Panc1 (cell line): ENCODE measurements at regions not wholly inside any gene's neighbourhood (a gene's known extent, or its start where the extent isn't known, plus 50 kb on each side); places are given as distances from the start of the nearest gene placed in this dataset.

Experiments used
- ATAC-seq: fragments of 200-7000 bp; cut with Tn5 transposase; 2 replicates; pipeline ENCODE4 v1.9.1; 2020; ENCODE audit warnings: mild to moderate bottlenecking, moderate library complexity
- BruUV-seq: library from RNA; stranded (reverse); fragments of 400-500 nt; replicated peaks from 2 replicates; lab custom pipeline; 2021; lab: Mats Ljungman, UMichigan
- CTCF ChIA-PET: fragments of 300-600 bp; sonication (Branson Sonifier 250); formaldehyde crosslinking; loops from one replicate; lab custom pipeline; 2022; ENCODE audit warnings: antibody characterized with exemption; lab: Charles Lee
- POLR2A ChIA-PET: fragments of 300-600 bp; sonication (Branson Sonifier 250); formaldehyde crosslinking; loops from one replicate; lab custom pipeline; 2022; ENCODE audit warnings: antibody characterized with exemption; lab: Charles Lee
- DNase-seq: peaks from one replicate; pipeline ENCODE4 v3.0.0-alpha.2; 2010; ENCODE audit warnings: low read depth, low spot score
- H3K27ac ChIP-seq: 2 replicates; pipeline ENCODE4 v1.5.1; 2011; ENCODE audit warnings: mild to moderate bottlenecking, low read length, inconsistent platforms
- H3K27me3 ChIP-seq: fragments of 200-500 bp; sonication (Bioruptor generic); 2 replicates; pipeline ENCODE4 v1.6.0; 2014; ENCODE audit warnings: low read length, inconsistent platforms; ENCODE audit not compliant: control insufficient read depth, insufficient read depth
- H3K36me3 ChIP-seq: fragments of 200-500 bp; sonication (Bioruptor generic); 2 replicates; pipeline ENCODE4 v1.5.1; 2014; ENCODE audit warnings: inconsistent platforms, mild to moderate bottlenecking, low read length, moderate library complexity; ENCODE audit not compliant: control insufficient read depth, insufficient read depth
- H3K4me1 ChIP-seq: 2 replicates; pipeline ENCODE4 v1.5.1; 2011; ENCODE audit warnings: inconsistent platforms, mild to moderate bottlenecking, low read length, moderate library complexity; ENCODE audit not compliant: control insufficient read depth, insufficient read depth
- H3K4me3 ChIP-seq, 2 experiments: 2 replicates each; pipeline ENCODE4 v1.5.1; 2011 to 2012; ENCODE audit warnings: low read depth in 2 of 2, low read length in 2 of 2, mild to moderate bottlenecking in 2 of 2, inconsistent platforms in 1 of 2, moderate library complexity in 1 of 2
- H3K9me3 ChIP-seq: fragments of 200-500 bp; sonication (Bioruptor generic); 2 replicates; pipeline ENCODE4 v1.5.1; 2014; ENCODE audit warnings: low read depth, mild to moderate bottlenecking, inconsistent platforms, low read length, moderate library complexity; ENCODE audit not compliant: control insufficient read depth, insufficient read depth
- POLR2AphosphoS5 ChIP-seq: IDR thresholded peaks from 2 replicates; pipeline ENCODE4 v1.6.1; 2012; ENCODE audit warnings: mild to moderate bottlenecking, low read depth, low read length, moderate library complexity
- REST ChIP-seq, 2 experiments: IDR thresholded peaks; 2 replicates each; pipeline ENCODE4 v1.6.1; 2011 to 2012; ENCODE audit warnings: low read depth in 2 of 2, control low read depth in 1 of 2, low read length in 1 of 2, mild to moderate bottlenecking in 1 of 2, moderate library complexity in 1 of 2; ENCODE audit not compliant: insufficient read depth in 1 of 2
- SIN3A ChIP-seq: IDR thresholded peaks from 2 replicates; pipeline ENCODE4 v1.6.1; 2012; ENCODE audit warnings: low read depth, mild to moderate bottlenecking, low read length, moderate library complexity, borderline replicate concordance; ENCODE audit not compliant: insufficient read depth
- TCF7L2 ChIP-seq: IDR thresholded peaks from 2 replicates; pipeline ENCODE4 v1.6.1; 2011; ENCODE audit warnings: mild to moderate bottlenecking, low read depth, low read length, inconsistent platforms
- in situ Hi-C: cut with HindIII; loops from 2 replicates; pipeline ENCODE4 v1.10.0; 2016; ENCODE audit warnings: low sequenced_read_pairs, low pct_unique_long_range_greater_than_20kb
- intact Hi-C: fragments of 100-400 bp; cut with micrococcal nuclease; formaldehyde crosslinking; loops from one replicate; pipeline ENCODE4 v1.10.0; 2022; ENCODE audit not compliant: unreplicated experiment
- TF ChIP-seq, protein P1 (sequence below): fragments of 450-650 bp; IDR thresholded peaks from 2 replicates; pipeline ENCODE4 v1.5.1; 2017; ENCODE audit warnings: mild to moderate bottlenecking

- Histone ChIP-seq H3K4me3 (no peak overlapping the region), H3K27ac (no peak overlapping the region), H3K9me3 (no peaks in the 10 kb centered on the region), H3K4me1 (no peaks in the 10 kb centered on the region), H3K27me3 (no peaks in the 10 kb centered on the region; the same call in 1 of the 2 replicates), H3K36me3 (no peaks in the 10 kb centered on the region)
- POLR2A ChIA-PET, result no interaction called here
- CTCF ChIA-PET, result no interaction called here
- BruUV-seq, result no TSS peak
- intact Hi-C loops, result no loop called here
- TF ChIP-seq SIN3A (no peak), POLR2AphosphoS5 (no peak), TCF7L2 (no peak), REST (IDR thresholded peaks at IDR 0.05; ENCODE audit: insufficient read depth in 1 of 2, low read depth in 2 of 2, low read length in 1 of 2) (no peak)
- no peak for ATAC-seq
- DNase-seq, result no peak
- in situ Hi-C loops, result no loop called here
Measured at GRCh38 chr14:106508216-106508615, 981.8 kb downstream of the TMEM121 start.

GRCh38 chr14:106509176-106509575 lies 982.8 kb downstream of the TMEM121 start:
- H3K9me3 ChIP-seq, result no peaks in the 10 kb centered on the region
- H3K36me3 ChIP-seq, result no peaks in the 10 kb centered on the region
- TF ChIP-seq SIN3A (no peak), TCF7L2 (no peak), POLR2AphosphoS5 (no peak), REST (IDR thresholded peaks at IDR 0.05; ENCODE audit: insufficient read depth in 1 of 2, low read depth in 2 of 2, low read length in 1 of 2) (no peak)
- TF ChIP-seq, protein P1, sequence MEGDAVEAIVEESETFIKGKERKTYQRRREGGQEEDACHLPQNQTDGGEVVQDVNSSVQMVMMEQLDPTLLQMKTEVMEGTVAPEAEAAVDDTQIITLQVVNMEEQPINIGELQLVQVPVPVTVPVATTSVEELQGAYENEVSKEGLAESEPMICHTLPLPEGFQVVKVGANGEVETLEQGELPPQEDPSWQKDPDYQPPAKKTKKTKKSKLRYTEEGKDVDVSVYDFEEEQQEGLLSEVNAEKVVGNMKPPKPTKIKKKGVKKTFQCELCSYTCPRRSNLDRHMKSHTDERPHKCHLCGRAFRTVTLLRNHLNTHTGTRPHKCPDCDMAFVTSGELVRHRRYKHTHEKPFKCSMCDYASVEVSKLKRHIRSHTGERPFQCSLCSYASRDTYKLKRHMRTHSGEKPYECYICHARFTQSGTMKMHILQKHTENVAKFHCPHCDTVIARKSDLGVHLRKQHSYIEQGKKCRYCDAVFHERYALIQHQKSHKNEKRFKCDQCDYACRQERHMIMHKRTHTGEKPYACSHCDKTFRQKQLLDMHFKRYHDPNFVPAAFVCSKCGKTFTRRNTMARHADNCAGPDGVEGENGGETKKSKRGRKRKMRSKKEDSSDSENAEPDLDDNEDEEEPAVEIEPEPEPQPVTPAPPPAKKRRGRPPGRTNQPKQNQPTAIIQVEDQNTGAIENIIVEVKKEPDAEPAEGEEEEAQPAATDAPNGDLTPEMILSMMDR, result no peak
- H3K4me3 ChIP-seq, result no peak overlapping the region
- no peak for DNase-seq
- no peak for ATAC-seq
- BruUV-seq, result no TSS peak
- intact Hi-C loops, result no loop called here
- CTCF ChIA-PET, result no interaction called here
- H3K4me1 ChIP-seq, result no peaks in the 10 kb centered on the region
- H3K27ac ChIP-seq, result no peak overlapping the region
- POLR2A ChIA-PET, result no interaction called here
- H3K27me3 ChIP-seq, result no peaks in the 10 kb centered on the region; the same call in 1 of the 2 replicates
- in situ Hi-C loops, result no loop called here
